Mammary epithelial cell (primary cell): ENCODE measurements at regions not wholly inside any gene's neighbourhood (a gene's known extent, or its start where the extent isn't known, plus 50 kb on each side); places are given as distances from the start of the nearest gene placed in this dataset.

Experiments
- EZH2 ChIP-seq: IDR thresholded peaks from 2 replicates; pipeline ENCODE4 v1.6.1; 2012; ENCODE audit warnings: low read length, inconsistent platforms, borderline replicate concordance
- TF ChIP-seq, protein P1 (sequence below), 2 donors: IDR thresholded peaks in 1 of 2; conservative IDR thresholded peaks in 1 of 2; 2 replicates each; pipeline ENCODE4 v1.5.1; 2011 to 2012; ENCODE audit warnings: inconsistent platforms in 2 of 2, low read length in 2 of 2, mild to moderate bottlenecking in 2 of 2, control low read depth in 1 of 2, low read depth in 1 of 2; ENCODE audit not compliant: insufficient read depth in 1 of 2; ENCODE audit errors: extremely low read depth in 1 of 2

DNA sequence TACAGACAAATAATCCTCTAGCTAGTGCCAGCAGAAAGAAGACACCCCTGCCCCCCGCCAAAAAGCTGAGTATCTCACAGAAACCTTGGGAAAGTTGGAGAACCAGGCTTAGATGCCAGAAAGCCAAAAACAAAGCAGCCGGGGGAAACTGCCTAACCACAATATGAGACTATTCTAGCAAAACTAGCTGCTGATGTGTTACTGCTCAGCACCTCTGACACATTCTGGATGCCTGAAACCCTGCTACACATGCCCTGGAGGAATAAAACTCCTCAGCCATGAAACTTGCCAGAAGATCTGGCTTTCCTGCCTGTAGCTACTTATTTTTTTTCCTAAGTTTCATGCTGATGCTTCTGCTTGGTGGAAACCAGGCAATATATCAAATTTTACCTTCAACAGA lies 122.7 kb upstream of the GCFC2 start:
- TF ChIP-seq, protein P1, sequence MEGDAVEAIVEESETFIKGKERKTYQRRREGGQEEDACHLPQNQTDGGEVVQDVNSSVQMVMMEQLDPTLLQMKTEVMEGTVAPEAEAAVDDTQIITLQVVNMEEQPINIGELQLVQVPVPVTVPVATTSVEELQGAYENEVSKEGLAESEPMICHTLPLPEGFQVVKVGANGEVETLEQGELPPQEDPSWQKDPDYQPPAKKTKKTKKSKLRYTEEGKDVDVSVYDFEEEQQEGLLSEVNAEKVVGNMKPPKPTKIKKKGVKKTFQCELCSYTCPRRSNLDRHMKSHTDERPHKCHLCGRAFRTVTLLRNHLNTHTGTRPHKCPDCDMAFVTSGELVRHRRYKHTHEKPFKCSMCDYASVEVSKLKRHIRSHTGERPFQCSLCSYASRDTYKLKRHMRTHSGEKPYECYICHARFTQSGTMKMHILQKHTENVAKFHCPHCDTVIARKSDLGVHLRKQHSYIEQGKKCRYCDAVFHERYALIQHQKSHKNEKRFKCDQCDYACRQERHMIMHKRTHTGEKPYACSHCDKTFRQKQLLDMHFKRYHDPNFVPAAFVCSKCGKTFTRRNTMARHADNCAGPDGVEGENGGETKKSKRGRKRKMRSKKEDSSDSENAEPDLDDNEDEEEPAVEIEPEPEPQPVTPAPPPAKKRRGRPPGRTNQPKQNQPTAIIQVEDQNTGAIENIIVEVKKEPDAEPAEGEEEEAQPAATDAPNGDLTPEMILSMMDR (conservative IDR thresholded peaks at IDR 0.05 in 1 of 2, IDR thresholded peaks at IDR 0.05 in 1 of 2; ENCODE audit: extremely low read depth in 1 of 2, insufficient read depth in 1 of 2, low read depth in 1 of 2, low read length in 2 of 2) = no peak
- TF ChIP-seq EZH2 = no peak
